ENCODE measurements at regions not wholly inside any gene's neighbourhood (a gene's known extent, or its start where the extent isn't known, plus 50 kb on each side); places are given as distances from the start of the nearest gene placed in this dataset.

GRCh38 chr3:102174312-102174712 lies 260.5 kb upstream of the ZPLD1 start:
- FAIRE-seq (no peak), ATAC-seq (no peak), DNase-seq (ENCODE audit: low read depth, low spot score) (no peak)
- no peaks in the 10 kb centered on the region for H3K27me3 ChIP-seq (replicated peaks in 1 of 2; ENCODE audit: control insufficient read depth in 2 of 2, insufficient read depth in 2 of 2, low read length in 1 of 2)
- H2AFZ ChIP-seq (ENCODE audit: control insufficient read depth, low read depth, low read length) = no peak overlapping the region
- H3K9me3 ChIP-seq (replicated peaks; ENCODE audit: control insufficient read depth, insufficient read depth, low read length) = no peaks in the 10 kb centered on the region; the same call in 2 of the 3 replicates
- no peaks in the 10 kb centered on the region for H3K79me2 ChIP-seq (ENCODE audit: control insufficient read depth, insufficient read depth, low read length)
- BruUV-seq (replicated peaks) = no TSS peak
- peaks cover 5% of the 10 kb centered on the region for H3K4me1 ChIP-seq (ENCODE audit: control insufficient read depth, insufficient read depth, low read length)
- intact Hi-C loops (cut with micrococcal nuclease; ENCODE audit: unreplicated experiment) = no loop called here
- SMC1A ChIA-PET (ENCODE audit: uncharacterized antibody, unreplicated experiment) = interaction anchor here (0.7 to 1.6 kb wide), 3 partner anchors 16 to 156 kb away, joined by 3 read pairs; no protein-coding TSS in a partner anchor
- H4K20me1 ChIP-seq (ENCODE audit: control insufficient read depth, insufficient read depth) = no peaks in the 10 kb centered on the region
- 28% methylated on average over 3 of the region's 3 CpGs for WGBS (ENCODE audit: insufficient coverage, insufficient replicate concordance, low lambda C conversion rate, missing lambda C conversion rate)
- CTCF ChIA-PET = no interaction called here
- no peak overlapping the region for H3K4me2 ChIP-seq (ENCODE audit: control insufficient read depth, insufficient read depth)
- RAD21 ChIA-PET (ENCODE audit: unreplicated experiment) = interaction anchor here (1.2 kb wide), 1 partner anchor 367 kb away, joined by 3 read pairs; no protein-coding TSS in a partner anchor
- TF ChIP-seq NR2C1 (IDR thresholded peaks at IDR 0.05) = no peak
- TF ChIP-seq, protein P1, sequence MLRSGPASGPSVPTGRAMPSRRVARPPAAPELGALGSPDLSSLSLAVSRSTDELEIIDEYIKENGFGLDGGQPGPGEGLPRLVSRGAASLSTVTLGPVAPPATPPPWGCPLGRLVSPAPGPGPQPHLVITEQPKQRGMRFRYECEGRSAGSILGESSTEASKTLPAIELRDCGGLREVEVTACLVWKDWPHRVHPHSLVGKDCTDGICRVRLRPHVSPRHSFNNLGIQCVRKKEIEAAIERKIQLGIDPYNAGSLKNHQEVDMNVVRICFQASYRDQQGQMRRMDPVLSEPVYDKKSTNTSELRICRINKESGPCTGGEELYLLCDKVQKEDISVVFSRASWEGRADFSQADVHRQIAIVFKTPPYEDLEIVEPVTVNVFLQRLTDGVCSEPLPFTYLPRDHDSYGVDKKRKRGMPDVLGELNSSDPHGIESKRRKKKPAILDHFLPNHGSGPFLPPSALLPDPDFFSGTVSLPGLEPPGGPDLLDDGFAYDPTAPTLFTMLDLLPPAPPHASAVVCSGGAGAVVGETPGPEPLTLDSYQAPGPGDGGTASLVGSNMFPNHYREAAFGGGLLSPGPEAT (IDR thresholded peaks at IDR 0.05; ENCODE audit: low read depth) = no peak
- no peak for TF ChIP-seq POLR2AphosphoS5 (IDR thresholded peaks at IDR 0.05; ENCODE audit: low read length)
- no peak for TF ChIP-seq ZZZ3 (IDR thresholded peaks at IDR 0.05; ENCODE audit: control insufficient read depth, insufficient read length, low read depth)
- TF ChIP-seq RUNX3 (IDR thresholded peaks at IDR 0.05; ENCODE audit: low read length) = no peak
- no peak for TF ChIP-seq RAD21 (IDR thresholded peaks at IDR 0.05; ENCODE audit: insufficient read depth, low read depth, low read length)
- no peak for TF ChIP-seq EZH2 (IDR thresholded peaks at IDR 0.05; ENCODE audit: borderline replicate concordance, control insufficient read depth, low read depth, low read length)
- TF ChIP-seq JUNB (IDR thresholded peaks at IDR 0.05) = no peak
- no peak for TF ChIP-seq ZBTB4 (CRISPR knock-in tag; IDR thresholded peaks at IDR 0.05)
- TF ChIP-seq SRF (IDR thresholded peaks at IDR 0.05; ENCODE audit: low read depth in 2 of 2, low read length in 2 of 2) = no peak
- no peak for TF ChIP-seq ZBED1 (IDR thresholded peaks at IDR 0.05; ENCODE audit: borderline replicate concordance)
- TF ChIP-seq ATF3 (IDR thresholded peaks at IDR 0.05; ENCODE audit: borderline replicate concordance, extremely low read depth, low read depth, low read length) = no peak
- no peak overlapping the region for H3K9ac ChIP-seq (ENCODE audit: control insufficient read depth, insufficient read depth, low read length)
- H3K27ac ChIP-seq (ENCODE audit: control insufficient read depth, insufficient read depth) = no peak overlapping the region
- no peaks in the 10 kb centered on the region for H3K36me3 ChIP-seq (ENCODE audit: control insufficient read depth in 2 of 2, insufficient read depth in 2 of 2, low read length in 1 of 2)
- no peak overlapping the region for H3K4me3 ChIP-seq
- POLR2A ChIA-PET = no interaction called here
- in situ Hi-C loops (cut with MboI) = no loop called here
